GM18517 (cell line): ENCODE measurements at regions not wholly inside any gene's neighbourhood (a gene's known extent, or its start where the extent isn't known, plus 50 kb on each side); places are given as distances from the start of the nearest gene placed in this dataset.
A peak's percentile ranks its signal among the peaks of the same experiment; 100 is the strongest.

Experiments
- ATAC-seq: cut with Tn5 transposase; IDR thresholded peaks from one replicate; pipeline ENCODE4 v1.9.1; 2021; ENCODE audit warnings: mild to moderate bottlenecking, moderate library complexity; ENCODE audit not compliant: unreplicated experiment

DNA sequence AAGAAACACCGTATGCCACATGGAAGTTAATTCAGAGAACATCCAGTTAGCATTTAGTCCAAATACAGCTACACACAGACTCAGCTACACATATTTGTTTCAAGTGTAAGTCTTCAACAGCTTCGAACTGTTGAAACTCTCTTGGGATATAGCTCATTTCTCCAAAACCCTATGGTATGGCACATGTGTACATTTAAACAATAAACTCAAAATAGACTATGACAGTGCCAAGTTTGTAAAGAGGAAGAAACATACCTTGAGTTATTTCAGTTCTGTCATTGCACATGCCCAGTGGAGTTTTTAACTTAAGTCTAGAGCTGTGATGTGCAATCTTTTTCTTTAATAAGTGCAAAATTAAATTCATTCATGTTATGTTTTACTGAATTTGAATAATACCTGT lies 155.1 kb upstream of the RAI14 start:
- no peak for ATAC-seq

DNA sequence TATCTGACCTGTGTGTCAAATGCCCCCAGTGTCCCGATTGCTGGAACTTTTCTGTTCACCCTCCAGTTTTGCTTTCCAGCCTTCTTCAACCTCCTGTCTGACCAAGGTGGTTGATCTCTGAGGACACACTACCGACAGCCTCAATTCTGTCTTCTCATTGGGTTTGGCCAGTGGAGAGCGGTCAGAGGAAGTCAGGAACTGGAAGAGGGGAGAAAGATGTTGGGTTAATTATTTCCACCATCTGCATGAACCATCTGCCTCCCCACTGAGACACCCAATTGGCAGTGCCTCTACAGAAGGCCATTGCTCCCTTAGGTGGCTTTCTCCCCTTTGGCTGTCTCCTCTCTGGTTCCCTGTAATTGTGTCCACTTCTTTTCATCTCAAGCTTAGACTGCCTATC lies 154.3 kb upstream of the RAI14 start:
- no peak for ATAC-seq

DNA sequence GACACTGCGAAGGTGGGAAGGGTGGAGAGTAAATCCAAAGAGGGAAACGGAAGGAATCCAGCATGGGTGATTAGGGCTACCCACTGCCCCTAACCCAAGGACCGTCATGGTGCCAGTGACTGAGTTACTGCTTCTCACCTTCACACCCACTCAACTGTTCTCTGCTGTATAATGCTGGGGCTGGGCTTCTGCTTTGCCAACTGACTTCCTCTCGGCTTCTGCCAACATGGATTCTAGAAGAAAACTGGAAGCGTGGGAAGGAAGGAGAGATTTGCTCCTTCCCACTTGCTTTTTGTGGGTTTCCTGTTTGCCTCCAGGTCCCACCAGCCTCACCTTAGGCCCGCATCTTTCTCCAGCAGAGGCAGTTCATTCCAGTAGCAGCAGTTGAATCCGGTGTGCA lies 153.5 kb upstream of the RAI14 start:
- ATAC-seq = no peak

DNA sequence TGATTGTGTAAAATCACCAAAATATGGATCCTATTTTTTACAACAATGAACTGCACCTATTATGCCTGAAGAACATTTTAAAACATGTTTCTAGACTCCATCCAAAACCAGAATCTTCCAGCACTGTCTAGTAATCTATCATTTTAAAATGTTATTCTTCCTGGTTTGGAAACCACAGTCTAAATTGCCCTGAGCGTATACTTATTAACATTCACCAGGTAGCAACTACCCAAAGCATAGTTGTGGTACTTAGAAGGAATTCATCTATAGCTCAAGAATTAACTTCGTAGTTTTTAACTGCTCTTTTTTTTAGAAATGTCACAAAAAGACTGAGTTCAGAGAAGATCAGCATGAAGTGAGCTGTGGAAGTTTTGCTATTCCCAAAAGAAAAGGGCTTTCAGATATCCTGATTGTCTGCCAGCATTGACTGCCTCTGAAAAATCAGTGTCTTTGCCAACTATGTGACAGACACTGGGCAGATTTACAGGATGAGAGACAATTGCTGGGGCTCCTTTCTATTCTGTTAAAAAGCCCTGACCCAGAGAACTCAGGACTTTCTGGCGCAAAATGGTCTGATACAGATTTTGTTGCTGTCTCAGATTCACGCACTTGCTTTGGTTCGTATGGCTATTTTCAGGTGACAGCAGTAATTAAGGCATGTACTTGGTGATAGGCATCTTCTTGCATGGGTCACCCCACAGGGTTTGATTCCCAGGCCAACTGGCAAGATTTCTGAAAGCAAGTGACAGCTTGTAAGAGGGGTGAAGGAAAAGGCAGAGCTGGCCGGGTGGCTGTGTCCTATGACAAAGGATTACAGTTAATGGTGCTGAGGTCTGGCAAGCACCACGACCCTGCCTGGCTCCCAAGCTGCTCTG lies 152.5 kb upstream of the RAI14 start:
- ATAC-seq = no peak

DNA sequence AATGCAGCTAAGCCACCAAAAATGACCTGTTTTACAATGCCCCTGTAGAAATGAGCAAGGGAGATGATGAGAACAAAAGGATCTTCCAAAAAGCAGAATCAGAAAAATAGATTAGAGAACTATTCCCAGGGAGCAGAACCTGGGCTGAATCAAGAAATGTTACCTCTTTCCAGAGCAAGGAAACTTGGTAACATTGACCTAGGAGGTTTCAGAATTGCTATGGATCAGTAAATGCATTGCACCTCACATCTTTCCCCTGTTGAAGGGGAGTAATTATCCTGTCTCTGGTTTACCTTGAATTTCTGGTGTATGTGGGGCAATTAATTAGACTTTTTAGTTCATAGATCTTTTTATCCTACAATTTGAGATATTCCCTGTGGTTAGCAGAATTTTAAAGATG lies 151.2 kb upstream of the RAI14 start:
- ATAC-seq = no peak

- ATAC-seq = no peak
These were observed 150.4 kb upstream of the RAI14 start for GRCh38 chr5:34505731-34506130.

DNA sequence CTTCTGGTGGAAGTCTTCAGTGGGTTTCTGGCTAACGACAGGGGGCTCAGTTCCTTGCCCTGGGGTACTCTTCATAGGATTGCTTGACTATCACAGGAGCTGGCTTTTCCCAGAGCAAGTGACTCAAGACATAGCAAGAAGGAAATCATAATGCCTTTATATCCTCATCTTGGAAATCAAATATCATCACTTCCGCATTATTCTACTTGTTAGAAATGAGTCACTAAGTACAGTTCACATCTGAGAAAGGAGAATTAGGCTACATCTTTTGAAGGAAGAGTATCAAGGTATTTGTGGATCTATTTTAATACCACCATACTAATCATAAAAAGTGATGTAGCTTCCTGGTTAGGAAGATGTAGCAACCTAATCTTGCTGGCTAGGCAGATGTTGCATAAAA lies 148.2 kb upstream of the RAI14 start:
- ATAC-seq = no peak

DNA sequence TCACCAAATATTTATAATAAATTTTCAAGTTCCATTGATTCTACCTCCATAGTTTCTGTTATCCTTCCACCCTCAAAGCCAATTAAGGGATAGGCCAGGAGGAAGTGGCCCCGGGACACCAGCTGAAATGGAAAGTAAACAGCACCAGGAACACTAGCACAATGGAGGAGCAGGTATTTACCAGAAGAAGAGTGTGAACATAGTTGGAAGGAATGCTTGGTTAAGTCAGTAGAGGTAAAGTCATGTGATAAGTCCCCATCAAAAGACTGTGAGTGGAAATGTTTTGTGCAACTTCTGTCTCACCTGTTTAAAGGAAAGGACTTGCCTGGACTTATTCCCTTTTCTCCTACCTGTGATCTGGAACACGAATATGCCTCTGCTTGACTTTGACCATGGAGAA lies 146.7 kb upstream of the RAI14 start:
- no peak for ATAC-seq

- no peak for ATAC-seq
These were observed 146.1 kb upstream of the RAI14 start for GRCh38 chr5:34510002-34510401.

DNA sequence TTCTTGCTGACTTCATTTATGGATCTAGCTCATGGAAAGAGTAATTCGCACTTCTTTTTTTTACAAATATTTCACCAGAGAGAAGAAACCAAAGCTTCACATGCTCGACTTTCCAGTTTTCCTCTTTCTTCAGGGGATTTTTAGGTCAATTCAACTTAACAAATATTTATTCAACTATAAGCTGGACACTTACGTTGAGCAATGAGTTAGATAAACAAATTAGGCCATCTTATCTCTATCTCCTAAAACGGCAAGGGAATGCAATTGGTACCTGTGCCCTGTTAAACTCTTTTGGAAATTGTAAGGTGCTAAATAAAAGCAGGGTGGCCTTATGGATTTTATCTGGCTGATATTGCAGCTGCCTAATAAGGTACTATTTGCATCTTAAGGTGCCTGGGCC lies 145.1 kb upstream of the RAI14 start:
- ATAC-seq = no peak

DNA sequence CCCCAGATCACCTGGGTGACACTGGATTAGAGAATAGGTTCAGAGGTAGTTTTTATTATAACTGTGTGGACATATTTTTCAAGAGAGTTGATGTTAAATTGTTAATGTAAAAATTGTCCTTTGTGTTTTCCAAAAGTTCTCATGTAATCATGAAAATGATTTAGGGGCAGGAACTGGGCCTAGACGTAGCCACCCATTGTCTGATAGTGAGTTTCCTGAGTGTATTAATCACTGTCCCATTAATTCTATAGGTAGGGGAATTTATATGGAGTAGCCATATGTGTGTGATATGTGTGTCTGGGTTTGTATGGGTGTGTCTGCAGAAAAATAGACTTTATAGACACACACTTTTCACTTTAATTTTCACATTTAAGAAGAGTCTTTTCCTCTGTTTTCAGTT lies 144.6 kb upstream of the RAI14 start:
- no peak for ATAC-seq

DNA sequence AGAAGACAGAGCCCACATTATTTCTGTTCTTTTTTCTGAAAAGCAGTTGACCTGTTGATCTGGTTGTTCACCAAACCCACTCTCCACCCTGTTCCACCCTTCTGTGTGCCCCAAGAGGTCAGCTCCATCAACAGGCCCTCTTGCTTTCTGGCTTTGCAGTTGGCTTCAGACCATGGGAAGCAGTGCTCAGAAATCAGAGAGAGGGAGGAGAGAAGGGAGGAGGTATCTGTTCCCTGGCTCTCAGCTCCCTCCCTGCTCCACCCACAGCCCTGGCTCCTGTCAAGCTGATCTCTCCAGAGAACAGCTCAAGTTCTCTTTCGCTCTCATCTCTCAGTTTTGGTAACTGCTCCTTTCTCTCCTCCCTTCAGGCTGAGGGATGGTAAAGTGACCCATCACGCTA lies 144.2 kb upstream of the RAI14 start:
- no peak for ATAC-seq

DNA sequence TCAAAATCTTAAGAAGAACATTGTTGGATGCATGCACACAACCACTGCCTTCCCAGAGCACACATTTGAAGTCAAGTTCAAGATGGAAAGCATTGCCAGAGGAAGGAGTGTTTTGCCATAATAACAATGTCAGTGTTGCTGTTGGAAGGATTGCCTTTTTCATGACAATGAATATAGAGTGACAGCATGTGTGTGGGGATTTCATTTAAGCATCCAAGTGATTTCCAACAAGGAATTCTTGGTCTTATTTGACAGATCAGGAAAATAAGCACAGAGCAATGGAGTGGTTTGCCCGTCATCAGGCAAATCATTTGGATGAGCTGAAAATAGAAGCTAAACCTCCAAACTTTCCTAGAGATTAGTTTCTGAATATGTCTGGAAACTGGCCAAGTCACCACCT lies 140.0 kb upstream of the RAI14 start:
- no peak for ATAC-seq

GRCh38 chr5:34516686-34517085 lies 139.4 kb upstream of the RAI14 start:
- no peak for ATAC-seq

DNA sequence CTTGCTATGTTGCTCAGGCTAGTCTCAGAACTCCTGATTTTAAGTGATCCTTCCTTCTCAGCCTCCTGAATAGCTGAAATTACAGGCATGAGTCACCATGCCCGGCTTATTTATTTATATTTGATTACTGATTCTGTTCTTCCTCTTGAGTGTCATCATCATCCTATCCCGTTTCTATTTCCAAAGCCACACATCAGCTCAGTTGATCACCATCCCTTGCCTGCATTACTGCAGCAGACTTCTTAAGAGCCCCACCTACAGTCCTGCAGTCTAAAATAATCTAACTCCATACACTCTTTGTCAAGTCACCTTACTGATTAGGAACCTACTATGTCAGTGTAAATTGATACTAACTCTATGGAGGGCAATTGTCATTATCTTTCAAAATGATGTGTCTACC lies 138.9 kb upstream of the RAI14 start:
- no peak for ATAC-seq

- ATAC-seq = no peak
These were observed 136.5 kb upstream of the RAI14 start for GRCh38 chr5:34519489-34520220.

GRCh38 chr5:34521628-34522290 lies 134.4 kb upstream of the RAI14 start:
- no peak for ATAC-seq

GRCh38 chr5:34522599-34523386 lies 133.3 kb upstream of the RAI14 start:
- ATAC-seq = peak; percentile 87

- ATAC-seq = peak; percentile 18
These were observed 132.8 kb upstream of the RAI14 start for GRCh38 chr5:34523387-34523726.

GRCh38 chr5:34524123-34524522 lies 132.0 kb upstream of the RAI14 start:
- no peak for ATAC-seq

- ATAC-seq = no peak
These were observed 130.4 kb upstream of the RAI14 start for GRCh38 chr5:34525761-34526160.
